ENCODE measurements at regions not wholly inside any gene's neighbourhood (a gene's known extent, or its start where the extent isn't known, plus 50 kb on each side); places are given as distances from the start of the nearest gene placed in this dataset.

DNA sequence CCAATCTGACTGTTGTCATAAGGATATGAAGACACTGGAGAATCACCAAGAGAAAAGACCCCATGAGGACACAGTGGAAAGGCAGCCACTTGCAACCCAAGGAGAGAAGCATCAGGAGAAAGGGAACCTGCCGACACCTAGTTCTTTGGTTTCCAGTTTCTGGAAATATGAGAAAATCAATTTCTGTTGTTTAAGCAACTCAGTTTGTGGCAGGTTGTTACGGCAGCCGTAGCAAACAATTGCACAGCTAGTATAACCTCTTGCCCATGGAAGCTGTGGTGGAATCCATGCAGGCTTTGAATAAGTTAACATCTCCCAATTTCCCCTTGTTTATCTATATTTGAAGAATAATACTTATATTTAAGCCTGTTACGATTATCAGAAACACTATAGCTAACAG, 1103.0 kb upstream of the PHF14 start:
- no peak for DNase-seq
- Histone ChIP-seq H3K27ac (no peak overlapping the region), H3K36me3 (no peaks in the 10 kb centered on the region), H3K9me3 (ENCODE audit: severe bottlenecking) (no peaks in the 10 kb centered on the region), H3K4me3 (ENCODE audit: low read depth, low read length) (no peak overlapping the region), H3K27me3 (ENCODE audit: insufficient read depth, low read depth, severe bottlenecking) (no peaks in the 10 kb centered on the region)
- TF ChIP-seq CTCF (IDR thresholded peaks at IDR 0.05; ENCODE audit: low read depth, low read length), result no peak

- TF ChIP-seq CTCF (IDR thresholded peaks at IDR 0.05; ENCODE audit: low read depth, low read length), result no peak
- no peak for DNase-seq
- Histone ChIP-seq H3K27ac (no peak overlapping the region), H3K36me3 (no peaks in the 10 kb centered on the region), H3K4me3 (ENCODE audit: low read depth, low read length) (no peak overlapping the region), H3K9me3 (ENCODE audit: severe bottlenecking) (no peaks in the 10 kb centered on the region), H3K27me3 (ENCODE audit: insufficient read depth, low read depth, severe bottlenecking) (no peaks in the 10 kb centered on the region)
Measured at GRCh38 chr7:9874182-9874581, 1099.5 kb upstream of the PHF14 start.

GRCh38 chr7:9876053-9876452, 1097.6 kb upstream of the PHF14 start:
- no peak for TF ChIP-seq CTCF (IDR thresholded peaks at IDR 0.05; ENCODE audit: low read depth, low read length)
- DNase-seq, result no peak
- no peaks in the 10 kb centered on the region for H3K9me3 ChIP-seq (ENCODE audit: severe bottlenecking)

DNA sequence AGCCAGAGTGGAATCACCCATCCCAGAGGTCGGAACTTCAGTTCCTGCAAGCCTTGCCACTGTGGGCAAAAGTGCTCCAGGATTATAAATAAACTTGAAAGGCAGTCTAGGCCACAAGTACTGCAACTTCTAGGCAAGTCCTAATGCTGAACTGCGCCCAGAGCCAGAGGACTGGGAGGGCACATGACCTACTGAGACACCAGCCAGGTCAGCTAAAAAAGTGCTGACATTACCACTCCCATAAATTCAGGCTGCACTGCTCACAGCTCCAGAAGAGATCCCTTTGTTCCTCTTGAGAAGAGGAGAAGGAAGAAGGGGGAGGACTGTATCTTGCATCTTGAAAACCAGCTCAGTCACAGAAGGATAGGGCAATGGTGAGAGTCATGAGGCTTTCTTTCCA, 1084.1 kb upstream of the PHF14 start:
- TF ChIP-seq CTCF (IDR thresholded peaks at IDR 0.05; ENCODE audit: low read depth, low read length), result no peak
- no peaks in the 10 kb centered on the region for H3K27me3 ChIP-seq (ENCODE audit: insufficient read depth, low read depth, severe bottlenecking)
- no peaks in the 10 kb centered on the region for H3K36me3 ChIP-seq
- DNase-seq, result no peak
- no peak overlapping the region for H3K4me3 ChIP-seq (ENCODE audit: low read depth, low read length)
- no peaks in the 10 kb centered on the region for H3K9me3 ChIP-seq (ENCODE audit: severe bottlenecking)
- H3K27ac ChIP-seq, result no peak overlapping the region

More at GRCh38 chr7:9876053-9876452, 1097.6 kb upstream of the PHF14 start:
- Histone ChIP-seq H3K36me3 (no peaks in the 10 kb centered on the region), H3K4me3 (ENCODE audit: low read depth, low read length) (no peak overlapping the region), H3K27ac (no peak overlapping the region), H3K27me3 (ENCODE audit: insufficient read depth, low read depth, severe bottlenecking) (no peaks in the 10 kb centered on the region)

DNA sequence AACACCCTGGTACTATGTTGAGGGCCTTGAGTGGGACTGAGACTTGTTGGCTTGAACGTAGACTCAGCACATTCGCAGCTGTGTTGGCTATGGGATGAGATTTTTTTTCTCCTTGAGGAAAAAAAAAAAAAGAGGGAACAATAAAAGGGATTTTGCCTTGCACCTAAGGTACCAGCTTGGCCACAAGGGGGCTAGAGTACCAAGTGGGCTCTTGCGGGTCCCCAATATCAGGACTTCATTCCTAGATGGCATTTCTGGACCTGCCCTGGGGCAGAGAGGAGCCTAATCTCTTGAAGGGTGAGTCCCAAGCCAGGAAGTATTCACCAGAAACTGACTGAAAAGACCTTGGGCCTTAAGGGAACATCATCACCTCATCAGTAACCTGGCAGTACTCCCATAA, 1083.6 kb upstream of the PHF14 start:
- DNase-seq, result no peak
- no peaks in the 10 kb centered on the region for H3K36me3 ChIP-seq
- no peaks in the 10 kb centered on the region for H3K27me3 ChIP-seq (ENCODE audit: insufficient read depth, low read depth, severe bottlenecking)
- H3K9me3 ChIP-seq (ENCODE audit: severe bottlenecking), result no peaks in the 10 kb centered on the region
- H3K27ac ChIP-seq, result no peak overlapping the region
- H3K4me3 ChIP-seq (ENCODE audit: low read depth, low read length), result no peak overlapping the region
- 0 out of 2 replicates have a peak, but pooled peaks have one; percentile 4 for TF ChIP-seq CTCF (IDR thresholded peaks at IDR 0.05; ENCODE audit: low read depth, low read length)

- Histone ChIP-seq H3K4me3 (ENCODE audit: low read depth, low read length) (no peak overlapping the region), H3K27me3 (ENCODE audit: insufficient read depth, low read depth, severe bottlenecking) (no peaks in the 10 kb centered on the region), H3K27ac (no peak overlapping the region), H3K36me3 (no peaks in the 10 kb centered on the region), H3K9me3 (ENCODE audit: severe bottlenecking) (no peaks in the 10 kb centered on the region)
- DNase-seq, result no peak
- no peak for TF ChIP-seq CTCF (IDR thresholded peaks at IDR 0.05; ENCODE audit: low read depth, low read length)
Measured at GRCh38 chr7:9891056-9891455, 1082.6 kb upstream of the PHF14 start.
